Peyer's patch (tissue), 4 donors: ENCODE measurements at regions not wholly inside any gene's neighbourhood (a gene's known extent, or its start where the extent isn't known, plus 50 kb on each side); places are given as distances from the start of the nearest gene placed in this dataset.

Experiments used
- DNase-seq, 3 donors: peaks; one replicate each; pipeline ENCODE4 v3.0.0-alpha.2; 2017 to 2019
- H3K27ac ChIP-seq, 4 donors: fragments of 200-600 bp; sonication (generic); one replicate each; pipeline ENCODE4 v1.5.1; 2016 to 2019
- H3K27me3 ChIP-seq, 2 donors: fragments of 200-600 bp; sonication (generic); one replicate each; pipeline ENCODE4 v1.5.1; 2019
- H3K36me3 ChIP-seq, 3 donors: fragments of 200-600 bp; sonication (generic); one replicate each; pipeline ENCODE4 v1.5.1; 2016 to 2019
- H3K4me1 ChIP-seq, 4 donors: fragments of 200-600 bp; sonication (generic); one replicate each; pipeline ENCODE4 v1.5.1; 2016 to 2019
- H3K4me3 ChIP-seq, 4 donors: fragments of 200-600 bp; sonication (generic); 1 replicate in 3 of 4; 2 replicates in 1 of 4; pipeline ENCODE4 v1.5.1; 2016 to 2019; ENCODE audit warnings: mild to moderate bottlenecking in 1 of 4
- H3K9me3 ChIP-seq, 4 donors: fragments of 200-600 bp; sonication (generic); one replicate each; pipeline ENCODE4 v1.5.1; 2016 to 2019; ENCODE audit warnings: mild to moderate bottlenecking in 1 of 4
- CTCF ChIP-seq, 6 experiments: fragments of 450-650 bp in 4 of 6; fragments of 200-600 bp in 2 of 6; sonication (generic) in 1 of 6; IDR thresholded peaks; one replicate each; pipeline ENCODE4 v1.5.1; 2017 to 2019; ENCODE audit warnings: antibody characterized with exemption in 6 of 6, mild to moderate bottlenecking in 3 of 6, moderate library complexity in 1 of 6
- POLR2A ChIP-seq, 2 donors: fragments of 450-650 bp; IDR thresholded peaks; one replicate each; pipeline ENCODE4 v1.5.1; 2017; ENCODE audit warnings: antibody characterized with exemption in 2 of 2, mild to moderate bottlenecking in 2 of 2, moderate library complexity in 2 of 2

- Histone ChIP-seq H3K27me3 (no peaks in the 10 kb centered on the region), H3K4me3 (no peak overlapping the region), H3K27ac (no peak overlapping the region), H3K4me1 (no peaks in the 10 kb centered on the region), H3K9me3 (no peaks in the 10 kb centered on the region), H3K36me3 (no peaks in the 10 kb centered on the region)
- TF ChIP-seq POLR2A (IDR thresholded peaks at IDR 0.05), result no peak
- TF ChIP-seq CTCF (IDR thresholded peaks at IDR 0.05), result no peak
- DNase-seq, result no peak
Measured at GRCh38 chr5:125424402-125425141, 678.1 kb upstream of the ZNF608 start.

GRCh38 chr5:125429498-125429897 lies 683.1 kb upstream of the ZNF608 start:
- no peaks in the 10 kb centered on the region for H3K36me3 ChIP-seq

GRCh38 chr5:125433457-125433856 lies 687.0 kb upstream of the ZNF608 start:
- Histone ChIP-seq H3K4me3 (no peak overlapping the region), H3K9me3 (no peaks in the 10 kb centered on the region), H3K27ac (no peak overlapping the region), H3K4me1 (no peaks in the 10 kb centered on the region), H3K36me3 (no peaks in the 10 kb centered on the region), H3K27me3 (no peaks in the 10 kb centered on the region)
- DNase-seq, result no peak
- TF ChIP-seq POLR2A (IDR thresholded peaks at IDR 0.05) (no peak), CTCF (IDR thresholded peaks at IDR 0.05) (no peak)

More at GRCh38 chr5:125429498-125429897, 683.1 kb upstream of the ZNF608 start:
- TF ChIP-seq POLR2A (IDR thresholded peaks at IDR 0.05), result no peak
- no peak for TF ChIP-seq CTCF (IDR thresholded peaks at IDR 0.05)
- H3K27me3 ChIP-seq, result no peaks in the 10 kb centered on the region
- no peak overlapping the region for H3K27ac ChIP-seq
- no peaks in the 10 kb centered on the region for H3K9me3 ChIP-seq
- H3K4me1 ChIP-seq, result no peaks in the 10 kb centered on the region
- H3K4me3 ChIP-seq, result no peak overlapping the region
- DNase-seq, result no peak

- Histone ChIP-seq H3K36me3 (no peaks in the 10 kb centered on the region), H3K4me1 (no peaks in the 10 kb centered on the region), H3K9me3 (no peaks in the 10 kb centered on the region), H3K27me3 (no peaks in the 10 kb centered on the region), H3K27ac (no peak overlapping the region), H3K4me3 (no peak overlapping the region)
- DNase-seq, result no peak
- no peak for TF ChIP-seq POLR2A (IDR thresholded peaks at IDR 0.05)
- no peak for TF ChIP-seq CTCF (IDR thresholded peaks at IDR 0.05)
Measured at GRCh38 chr5:125439243-125439642, 692.8 kb upstream of the ZNF608 start.

- no peak overlapping the region for H3K27ac ChIP-seq
- H3K4me1 ChIP-seq, result no peaks in the 10 kb centered on the region
- TF ChIP-seq CTCF (IDR thresholded peaks at IDR 0.05) (no peak), POLR2A (IDR thresholded peaks at IDR 0.05) (no peak)
- H3K27me3 ChIP-seq, result no peaks in the 10 kb centered on the region
- H3K36me3 ChIP-seq, result no peaks in the 10 kb centered on the region
- no peak overlapping the region for H3K4me3 ChIP-seq
- DNase-seq, result no peak
- H3K9me3 ChIP-seq, result no peaks in the 10 kb centered on the region
Measured at GRCh38 chr5:125440905-125441304, 694.5 kb upstream of the ZNF608 start.
